Astrocyte of the hippocampus (primary cell): ENCODE measurements at regions not wholly inside any gene's neighbourhood (a gene's known extent, or its start where the extent isn't known, plus 50 kb on each side); places are given as distances from the start of the nearest gene placed in this dataset.

Experiments
- DNase-seq: peaks from one replicate; pipeline ENCODE4 v3.0.0; 2011; ENCODE audit warnings: low read depth, low spot score

- DNase-seq = peak; percentile 87
These were observed 64.7 kb upstream of the TLK1 start for GRCh38 chr2:171225302-171225980.

GRCh38 chr2:171217330-171217729, 56.6 kb upstream of the TLK1 start:
- DNase-seq = no peak

GRCh38 chr2:171216631-171217030, 55.9 kb upstream of the TLK1 start:
- no peak for DNase-seq

DNA sequence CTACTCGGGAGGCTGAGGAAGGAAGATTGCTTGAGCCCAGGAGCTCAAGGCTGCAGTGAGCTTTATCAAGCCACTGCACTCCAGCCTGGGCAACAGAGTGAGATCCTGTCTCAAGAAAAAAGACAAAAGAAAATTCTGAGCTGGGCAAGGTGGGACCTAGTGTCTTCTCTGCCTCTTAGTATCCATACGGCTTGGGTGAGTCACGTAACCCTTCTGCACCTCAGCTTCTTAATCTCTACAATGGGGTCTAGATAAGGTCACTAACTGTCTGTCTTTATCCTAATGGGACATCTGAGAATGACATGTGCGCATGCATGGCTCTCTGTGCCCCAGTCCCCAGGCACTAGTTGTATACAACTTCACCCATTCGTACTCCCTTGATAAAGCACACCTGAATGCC, 53.4 kb upstream of the TLK1 start:
- DNase-seq = no peak

DNA sequence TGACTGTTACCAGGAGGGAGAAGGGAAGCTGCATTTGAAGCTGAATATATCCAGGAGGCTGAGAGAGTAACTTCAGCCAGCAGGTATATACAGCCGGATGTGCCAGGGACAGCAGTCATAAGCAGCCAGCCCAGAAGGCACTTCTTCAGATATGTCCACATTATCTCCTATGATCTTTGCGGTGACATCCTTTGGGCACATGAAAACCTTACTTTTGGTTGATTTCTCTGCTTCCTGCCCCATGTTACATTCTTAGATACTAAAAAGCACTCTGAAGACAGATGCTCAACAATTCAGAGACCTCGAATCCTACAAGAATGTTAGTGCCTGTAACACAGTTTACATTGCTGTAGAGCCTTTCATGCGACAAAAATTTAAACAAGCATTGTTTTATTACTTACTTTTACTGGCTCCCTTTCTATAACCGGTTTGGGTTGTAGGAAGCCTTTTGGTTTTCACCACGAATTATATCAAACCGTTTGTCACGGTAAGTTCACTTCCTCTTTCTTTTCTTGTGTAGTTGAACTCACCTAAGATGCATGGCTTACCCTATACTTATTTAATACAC, 50.3 kb upstream of the TLK1 start:
- DNase-seq = no peak
